Muscle layer of colon (tissue), 2 donors: ENCODE measurements at regions not wholly inside any gene's neighbourhood (a gene's known extent, or its start where the extent isn't known, plus 50 kb on each side); places are given as distances from the start of the nearest gene placed in this dataset.

Experiments used
- H3K27ac ChIP-seq: one replicate; pipeline ENCODE4 v1.7.0; 2013; ENCODE audit warnings: low read depth, mild to moderate bottlenecking, low read length, moderate library complexity
- H3K27me3 ChIP-seq, 2 donors: one replicate each; pipeline ENCODE4 v1.7.0; 2013; ENCODE audit warnings: low read length in 2 of 2, mild to moderate bottlenecking in 2 of 2; ENCODE audit not compliant: insufficient read depth in 2 of 2, control insufficient read depth in 1 of 2
- H3K36me3 ChIP-seq: one replicate; pipeline ENCODE4 v1.7.0; 2013; ENCODE audit warnings: mild to moderate bottlenecking, low read length; ENCODE audit not compliant: insufficient read depth
- H3K4me1 ChIP-seq: one replicate; pipeline ENCODE4 v1.7.0; 2013; ENCODE audit warnings: mild to moderate bottlenecking, low read length; ENCODE audit not compliant: insufficient read depth
- H3K4me3 ChIP-seq, 2 donors: one replicate each; pipeline ENCODE4 v1.7.0; 2013; ENCODE audit warnings: low read length in 2 of 2, low read depth in 1 of 2, mild to moderate bottlenecking in 1 of 2, moderate library complexity in 1 of 2
- H3K9ac ChIP-seq: one replicate; pipeline ENCODE4 v1.7.0; 2013; ENCODE audit warnings: low read length
- H3K9me3 ChIP-seq: one replicate; pipeline ENCODE4 v1.7.0; 2013; ENCODE audit warnings: mild to moderate bottlenecking, low read length
- donor health status: abdominal sarcoma.
- donor health status: Adenocarcinoma of cecum.

DNA sequence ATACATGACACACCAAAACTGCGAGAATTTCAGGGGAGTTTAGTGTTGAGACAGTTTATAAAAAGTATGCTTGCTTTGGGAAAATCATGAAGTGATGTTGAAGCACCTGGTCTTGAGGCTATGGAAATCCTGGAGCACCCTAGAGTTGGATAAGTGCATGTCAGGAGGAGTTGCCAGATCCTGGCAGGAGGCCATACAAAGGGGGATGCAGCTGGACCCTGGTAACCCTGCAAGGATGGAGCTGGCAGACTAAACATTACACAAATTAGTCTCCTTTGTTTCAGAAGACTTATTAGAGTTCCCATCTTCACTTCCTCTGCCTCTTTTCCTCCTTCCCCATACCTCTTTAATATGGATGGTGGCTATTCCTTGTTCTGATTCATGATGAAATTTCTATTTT, 907.0 kb downstream of the BCL11B start:
- Histone ChIP-seq H3K4me1 (no peaks in the 10 kb centered on the region), H3K9ac (no peak overlapping the region)

DNA sequence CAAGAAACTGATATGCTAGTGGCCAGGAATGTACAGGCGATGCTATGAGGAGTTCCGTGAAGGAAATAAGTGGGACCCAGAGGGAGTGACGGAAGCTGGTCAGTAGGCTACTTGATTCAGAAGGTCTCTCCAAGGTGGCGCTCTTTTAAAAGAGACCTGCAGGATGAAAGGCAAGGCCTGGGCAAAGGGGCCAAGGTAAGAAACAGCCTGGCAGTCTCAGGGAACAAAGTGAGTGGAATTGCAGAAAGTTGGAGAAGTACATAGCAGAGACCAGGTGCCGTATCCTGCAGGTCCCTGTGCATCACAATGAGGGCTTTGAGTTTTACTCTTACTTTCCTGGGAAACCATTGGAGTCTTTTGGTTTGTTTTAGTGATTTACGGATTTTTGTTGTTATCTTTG, 905.6 kb downstream of the BCL11B start:
- Histone ChIP-seq H3K4me1 (no peaks in the 10 kb centered on the region), H3K9ac (no peak overlapping the region), H3K27me3 (no peaks in the 10 kb centered on the region), H3K36me3 (no peaks in the 10 kb centered on the region), H3K4me3 (no peak overlapping the region), H3K27ac (no peak overlapping the region), H3K9me3 (no peaks in the 10 kb centered on the region)

More for the DNA sequence above, 907.0 kb downstream of the BCL11B start:
- H3K36me3 ChIP-seq: no peaks in the 10 kb centered on the region
- H3K27ac ChIP-seq: no peak overlapping the region
- no peaks in the 10 kb centered on the region for H3K27me3 ChIP-seq
- H3K9me3 ChIP-seq: no peaks in the 10 kb centered on the region
- H3K4me3 ChIP-seq: no peak overlapping the region

DNA sequence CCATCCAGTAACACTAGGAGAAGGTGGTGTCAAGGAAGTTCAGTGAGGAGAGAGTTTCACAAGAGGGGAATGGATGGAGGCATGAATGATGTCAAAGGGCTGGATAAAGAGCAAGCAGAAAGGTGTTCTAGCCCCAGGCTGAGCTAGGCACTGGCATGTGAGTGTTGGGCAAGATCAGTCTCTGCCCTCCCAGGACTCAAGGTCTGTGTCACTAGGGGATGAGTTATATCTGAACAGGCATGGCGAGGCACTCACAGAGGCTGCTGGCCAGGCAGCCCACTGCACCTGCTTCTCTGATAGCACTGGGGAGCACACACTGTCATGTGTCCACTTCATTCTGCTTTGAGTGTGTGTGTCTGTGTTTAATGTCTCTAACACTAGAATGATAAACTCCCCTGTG, 903.8 kb downstream of the BCL11B start:
- no peak overlapping the region for H3K9ac ChIP-seq
- no peaks in the 10 kb centered on the region for H3K4me1 ChIP-seq
- H3K27ac ChIP-seq: no peak overlapping the region
- no peaks in the 10 kb centered on the region for H3K36me3 ChIP-seq
- H3K27me3 ChIP-seq: no peaks in the 10 kb centered on the region
- no peak overlapping the region for H3K4me3 ChIP-seq
- H3K9me3 ChIP-seq: no peaks in the 10 kb centered on the region

DNA sequence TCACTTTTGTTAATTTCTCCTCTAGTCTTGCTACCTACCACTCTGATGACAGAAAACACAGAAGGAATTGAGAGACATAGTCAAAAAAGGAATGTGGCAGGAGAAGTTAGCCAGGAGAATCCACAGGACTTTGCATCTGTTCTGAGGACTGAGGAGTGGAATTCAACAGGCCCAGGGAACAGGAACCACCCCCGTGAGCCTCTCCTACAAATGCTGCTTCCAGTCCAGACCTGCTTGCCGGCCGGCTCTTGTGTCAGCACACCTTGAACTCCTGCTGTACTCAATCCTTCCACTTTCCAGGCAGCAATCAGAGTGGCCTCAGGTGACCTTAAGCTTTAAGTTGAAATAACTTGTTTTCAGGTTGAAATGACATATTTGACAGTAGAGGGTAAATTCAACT, 903.1 kb downstream of the BCL11B start:
- Histone ChIP-seq H3K4me1 (no peaks in the 10 kb centered on the region), H3K9me3 (no peaks in the 10 kb centered on the region), H3K9ac (no peak overlapping the region), H3K27ac (no peak overlapping the region), H3K36me3 (no peaks in the 10 kb centered on the region), H3K27me3 (no peaks in the 10 kb centered on the region), H3K4me3 (no peak overlapping the region)

DNA sequence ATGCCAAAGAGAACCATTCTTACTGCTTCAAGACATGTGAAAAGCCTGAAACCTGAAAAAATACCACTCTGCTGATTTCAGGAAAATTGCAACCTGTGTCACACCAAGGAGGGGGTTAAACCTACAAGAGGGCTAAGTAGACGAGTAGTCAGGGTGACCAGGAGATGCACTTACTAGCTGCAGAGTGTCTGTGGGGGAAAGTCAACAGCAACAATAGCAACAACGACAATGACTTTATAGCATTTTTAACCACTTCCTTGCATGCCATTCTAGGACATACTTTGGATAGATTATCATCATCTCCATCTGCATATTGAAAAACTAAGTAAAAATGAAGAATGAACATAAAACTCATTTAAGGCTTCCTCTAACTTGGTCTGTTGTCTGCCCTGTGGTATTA, 902.7 kb downstream of the BCL11B start:
- no peak overlapping the region for H3K4me3 ChIP-seq
- H3K9me3 ChIP-seq: no peaks in the 10 kb centered on the region
- no peak overlapping the region for H3K27ac ChIP-seq
- no peaks in the 10 kb centered on the region for H3K4me1 ChIP-seq
- no peaks in the 10 kb centered on the region for H3K27me3 ChIP-seq
- H3K9ac ChIP-seq: no peak overlapping the region
- no peaks in the 10 kb centered on the region for H3K36me3 ChIP-seq

DNA sequence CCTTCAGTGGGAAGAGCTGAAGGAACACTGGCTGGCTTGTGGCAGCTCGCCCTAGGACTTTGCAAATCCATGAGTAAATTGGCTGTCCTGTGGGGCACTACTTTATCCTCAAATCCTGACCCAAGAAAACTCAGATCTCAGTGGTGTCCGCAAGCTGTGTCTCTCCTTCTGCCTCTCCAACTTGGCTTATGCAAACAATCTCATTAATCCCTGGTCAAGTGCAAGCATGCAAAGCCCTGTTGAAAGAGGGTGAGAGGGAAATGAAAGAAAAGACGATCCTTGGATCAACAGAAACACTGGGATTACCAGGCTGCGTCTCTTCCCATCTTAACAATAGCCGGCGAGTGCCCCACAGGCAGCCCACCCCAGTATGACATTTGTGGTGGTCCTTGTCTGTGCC, 901.6 kb downstream of the BCL11B start:
- Histone ChIP-seq H3K9me3 (no peaks in the 10 kb centered on the region), H3K36me3 (no peaks in the 10 kb centered on the region), H3K9ac (no peak overlapping the region), H3K27me3 (no peaks in the 10 kb centered on the region), H3K4me1 (no peaks in the 10 kb centered on the region), H3K27ac (no peak overlapping the region), H3K4me3 (no peak overlapping the region)

DNA sequence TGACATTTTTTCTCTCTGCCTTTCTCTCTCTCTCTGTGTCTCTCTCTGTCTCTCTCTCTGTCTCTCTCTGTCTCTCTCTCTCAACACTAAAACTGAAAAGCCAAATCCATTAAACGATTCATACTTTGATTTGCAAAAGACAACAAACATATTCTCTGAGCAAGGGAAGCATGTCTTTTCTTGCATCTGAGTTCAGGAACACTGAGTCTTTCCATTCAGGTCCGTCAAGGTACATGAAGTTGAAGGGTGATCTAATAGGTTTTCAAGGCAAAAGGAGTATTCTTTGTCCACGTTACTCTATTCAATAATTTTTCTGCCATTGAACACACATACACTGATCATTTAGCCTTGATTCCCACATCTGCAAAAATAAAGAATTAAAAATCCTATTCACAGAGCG, 900.9 kb downstream of the BCL11B start:
- Histone ChIP-seq H3K4me1 (no peaks in the 10 kb centered on the region), H3K9ac (no peak overlapping the region), H3K36me3 (no peaks in the 10 kb centered on the region), H3K27me3 (no peaks in the 10 kb centered on the region), H3K27ac (no peak overlapping the region), H3K4me3 (no peak overlapping the region), H3K9me3 (no peaks in the 10 kb centered on the region)

DNA sequence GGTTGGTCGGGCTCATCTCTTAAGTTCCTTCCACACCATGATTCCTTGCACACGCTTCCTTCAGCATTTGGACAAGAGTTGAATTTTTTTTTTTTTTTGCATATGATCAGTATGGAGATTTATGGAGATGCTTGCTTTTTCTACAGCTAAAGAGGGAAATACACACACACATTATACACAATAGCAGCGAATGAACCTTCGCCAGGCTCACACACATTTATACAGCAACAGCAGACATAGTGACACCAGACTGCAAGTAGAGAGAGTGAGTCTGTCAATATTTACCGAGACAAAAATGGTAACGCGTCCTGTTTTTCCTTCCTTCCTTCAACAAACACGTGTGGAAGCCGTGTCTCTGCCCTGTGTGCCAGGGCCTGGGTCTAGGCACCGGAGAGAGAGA, 897.9 kb downstream of the BCL11B start:
- Histone ChIP-seq H3K4me3 (no peak overlapping the region), H3K9me3 (no peaks in the 10 kb centered on the region), H3K27me3 (no peaks in the 10 kb centered on the region), H3K27ac (no peak overlapping the region), H3K36me3 (no peaks in the 10 kb centered on the region), H3K4me1 (no peaks in the 10 kb centered on the region), H3K9ac (no peak overlapping the region)

DNA sequence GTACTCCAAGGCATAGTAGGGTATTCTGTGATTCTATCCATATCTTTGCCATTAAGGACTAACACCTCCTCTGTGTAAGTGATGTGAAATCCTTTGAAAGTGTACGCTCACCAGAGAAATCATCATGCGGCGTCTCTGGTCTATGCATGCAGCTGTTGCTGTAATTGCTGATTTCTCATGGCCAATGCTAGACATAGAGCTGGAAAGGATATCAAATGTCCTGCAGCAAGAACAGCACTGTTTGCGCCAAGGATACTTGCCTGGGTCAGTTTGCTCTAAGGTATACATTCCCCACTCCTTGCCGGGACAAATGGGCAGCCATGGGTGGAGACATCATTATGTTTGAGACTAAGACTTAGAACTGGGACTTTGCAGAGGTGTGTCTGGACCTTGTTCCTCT, 896.4 kb downstream of the BCL11B start:
- H3K27ac ChIP-seq: no peak overlapping the region
- no peaks in the 10 kb centered on the region for H3K27me3 ChIP-seq

DNA sequence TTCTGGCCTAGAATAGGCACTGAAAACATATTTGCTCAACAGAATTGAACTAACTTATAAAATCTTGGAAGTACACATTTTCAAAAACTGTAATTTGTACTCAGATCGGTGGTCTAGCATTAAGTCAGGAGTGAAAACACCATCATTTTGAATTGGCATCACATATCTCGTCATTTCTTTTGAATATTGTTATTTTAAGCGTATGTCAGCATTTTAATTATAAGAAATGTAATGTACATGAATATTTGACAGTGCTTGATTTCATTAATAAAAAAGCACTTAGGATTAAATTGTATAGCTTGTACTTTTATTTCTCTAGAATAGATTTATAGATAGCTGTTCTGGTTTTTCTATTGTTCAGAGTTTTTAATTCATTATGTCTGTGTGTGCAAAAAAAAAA, 892.2 kb downstream of the BCL11B start:
- no peaks in the 10 kb centered on the region for H3K9me3 ChIP-seq
- no peaks in the 10 kb centered on the region for H3K4me1 ChIP-seq
- no peak overlapping the region for H3K4me3 ChIP-seq
- H3K9ac ChIP-seq: no peak overlapping the region
- no peaks in the 10 kb centered on the region for H3K27me3 ChIP-seq
- no peaks in the 10 kb centered on the region for H3K36me3 ChIP-seq
- no peak overlapping the region for H3K27ac ChIP-seq

More for the DNA sequence above, 896.4 kb downstream of the BCL11B start:
- no peaks in the 10 kb centered on the region for H3K4me1 ChIP-seq
- no peaks in the 10 kb centered on the region for H3K9me3 ChIP-seq
- H3K36me3 ChIP-seq: no peaks in the 10 kb centered on the region
- H3K4me3 ChIP-seq: no peak overlapping the region
- no peak overlapping the region for H3K9ac ChIP-seq

DNA sequence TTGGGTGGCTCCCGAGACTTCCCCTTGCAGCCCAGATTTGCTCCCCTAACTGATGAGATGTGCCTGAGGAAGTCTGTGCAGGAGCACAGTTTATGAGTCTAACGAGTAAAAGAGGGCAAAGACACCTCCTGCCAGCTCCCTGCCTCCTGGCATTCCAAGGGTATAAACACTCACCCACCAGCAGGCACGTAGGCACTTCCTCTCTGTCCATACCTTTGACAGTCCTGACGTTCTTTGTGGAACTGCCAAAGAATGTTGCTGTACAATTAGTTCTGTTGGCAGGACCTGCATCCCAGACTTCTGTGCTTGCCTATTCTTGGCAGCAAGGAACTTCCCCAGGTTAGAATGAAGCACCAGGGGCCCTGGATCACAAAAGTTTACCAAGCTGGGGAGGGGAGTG, 889.3 kb downstream of the BCL11B start:
- no peaks in the 10 kb centered on the region for H3K27me3 ChIP-seq
- H3K36me3 ChIP-seq: no peaks in the 10 kb centered on the region
- H3K9me3 ChIP-seq: no peaks in the 10 kb centered on the region
- H3K27ac ChIP-seq: no peak overlapping the region
- H3K4me1 ChIP-seq: no peaks in the 10 kb centered on the region
- no peak overlapping the region for H3K4me3 ChIP-seq
- H3K9ac ChIP-seq: no peak overlapping the region

DNA sequence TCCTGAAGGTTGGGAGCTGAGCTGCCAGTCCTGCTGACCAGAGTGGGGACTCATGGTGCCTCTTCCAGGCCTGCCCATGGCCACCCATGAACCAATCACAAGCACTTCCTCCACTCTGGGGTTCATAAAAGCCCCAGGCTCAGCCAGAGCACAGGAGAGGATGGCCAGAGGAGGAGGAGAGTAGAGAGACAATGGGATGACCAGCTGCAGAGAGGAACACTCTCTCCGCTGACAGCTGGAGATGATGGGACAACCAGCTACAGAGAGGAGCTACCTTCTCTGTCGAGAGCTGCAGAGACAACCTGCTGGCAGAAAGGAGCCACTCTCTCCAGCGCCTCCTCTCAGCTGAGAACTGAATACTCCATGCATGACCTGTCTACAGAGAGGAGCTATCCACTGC, 886.1 kb downstream of the BCL11B start:
- H3K27ac ChIP-seq: no peak overlapping the region
- no peak overlapping the region for H3K9ac ChIP-seq
- no peak overlapping the region for H3K4me3 ChIP-seq
- H3K36me3 ChIP-seq: no peaks in the 10 kb centered on the region
- H3K9me3 ChIP-seq: no peaks in the 10 kb centered on the region
- H3K4me1 ChIP-seq: no peaks in the 10 kb centered on the region
- no peaks in the 10 kb centered on the region for H3K27me3 ChIP-seq
